PC-9 (cell line): ENCODE measurements at regions not wholly inside any gene's neighbourhood (a gene's known extent, or its start where the extent isn't known, plus 50 kb on each side); places are given as distances from the start of the nearest gene placed in this dataset.

ENCODE experiments used
- BruUV-seq: library from RNA; stranded (reverse); fragments of 400-500 nt; replicated peaks from 2 replicates; lab custom pipeline; 2021; lab: Mats Ljungman, UMichigan
- CTCF ChIA-PET: fragments of 300-600 bp; sonication (Branson Sonifier 250); formaldehyde crosslinking; loops from one replicate; lab custom pipeline; 2022; ENCODE audit warnings: antibody characterized with exemption; lab: Charles Lee
- POLR2A ChIA-PET: fragments of 300-600 bp; sonication (Branson Sonifier 250); formaldehyde crosslinking; loops from one replicate; lab custom pipeline; 2022; ENCODE audit warnings: antibody characterized with exemption; ENCODE audit not compliant: unreplicated experiment; lab: Charles Lee
- DNase-seq, 2 experiments: peaks; one replicate each; pipeline versions ENCODE4 v3.0.0 to v3.0.0-alpha.2; 2015 to 2022; ENCODE audit warnings: mixed read lengths in 1 of 2
- H2AFZ ChIP-seq: fragments of 200-600 bp; sonication (generic); 2 replicates; pipeline ENCODE4 v1.8.1; 2017; ENCODE audit warnings: antibody characterized with exemption
- H3F3A ChIP-seq: fragments of 200-600 bp; sonication (generic); 2 replicates; pipeline ENCODE4 v1.8.1; 2017; ENCODE audit warnings: antibody characterized with exemption, mild to moderate bottlenecking, low read depth; ENCODE audit not compliant: insufficient read depth
- H3K27ac ChIP-seq: fragments of 200-600 bp; sonication (generic); 2 replicates; pipeline ENCODE4 v1.6.1; 2016; ENCODE audit warnings: mixed run types
- H3K27me3 ChIP-seq: fragments of 200-600 bp; sonication (generic); 2 replicates; pipeline ENCODE4 v1.6.1; 2016; ENCODE audit warnings: low read depth, mixed run types; ENCODE audit not compliant: insufficient read depth
- H3K36me3 ChIP-seq: fragments of 200-600 bp; sonication (generic); 2 replicates; pipeline ENCODE4 v1.6.1; 2016; ENCODE audit warnings: low read depth, mixed run types
- H3K4me1 ChIP-seq: fragments of 200-600 bp; sonication (generic); replicated peaks from 2 replicates; pipeline ENCODE4 v1.6.1; 2016; ENCODE audit warnings: mixed run types; ENCODE audit not compliant: insufficient read depth
- H3K4me2 ChIP-seq: fragments of 200-600 bp; sonication (generic); 2 replicates; pipeline ENCODE4 v1.6.1; 2017; ENCODE audit warnings: mixed run types
- H3K4me3 ChIP-seq: fragments of 200-600 bp; sonication (generic); 2 replicates; pipeline ENCODE4 v1.6.1; 2016; ENCODE audit warnings: mixed run types
- H3K79me2 ChIP-seq: fragments of 200-600 bp; sonication (generic); 2 replicates; pipeline ENCODE4 v1.6.1; 2017; ENCODE audit warnings: low read depth, mixed run types
- H3K9me2 ChIP-seq: fragments of 200-600 bp; sonication (generic); 2 replicates; pipeline ENCODE4 v1.8.1; 2017; ENCODE audit warnings: mild to moderate bottlenecking; ENCODE audit not compliant: insufficient read depth
- H3K9me3 ChIP-seq: fragments of 200-600 bp; sonication (generic); 2 replicates; pipeline ENCODE4 v1.8.1; 2016; ENCODE audit warnings: low read depth; ENCODE audit not compliant: insufficient read depth
- H4K20me1 ChIP-seq: fragments of 200-600 bp; sonication (generic); 2 replicates; pipeline ENCODE4 v1.8.1; 2017; ENCODE audit not compliant: insufficient read depth
- CTCF ChIP-seq: fragments of 200-600 bp; sonication (generic); conservative IDR thresholded peaks from 2 replicates; pipeline ENCODE4 v1.6.1; 2017; ENCODE audit warnings: mixed run types, antibody characterized with exemption, mild to moderate bottlenecking, moderate library complexity
- EZH2 ChIP-seq: fragments of 200-600 bp; sonication (generic); IDR thresholded peaks from 2 replicates; pipeline ENCODE4 v1.8.0; 2017; ENCODE audit warnings: antibody characterized with exemption, low read depth
- intact Hi-C: fragments of 100-400 bp; cut with micrococcal nuclease; formaldehyde crosslinking; loops from one replicate; pipeline ENCODE4 v1.10.0; 2022; ENCODE audit not compliant: unreplicated experiment

- Histone ChIP-seq H3K4me1 (no peaks in the 10 kb centered on the region), H3K9me3 (no peaks in the 10 kb centered on the region), H3K9me2 (no peaks in the 10 kb centered on the region), H3K79me2 (no peaks in the 10 kb centered on the region), H3K27ac (no peak overlapping the region), H3K4me3 (no peak overlapping the region), H3K36me3 (no peaks in the 10 kb centered on the region), H3F3A (no peaks in the 10 kb centered on the region), H4K20me1 (no peaks in the 10 kb centered on the region), H3K4me2 (no peak overlapping the region), H3K27me3 (no peaks in the 10 kb centered on the region), H2AFZ (no peak overlapping the region)
- intact Hi-C loops: no loop called here
- no peak for DNase-seq
- TF ChIP-seq EZH2 (no peak), CTCF (no peak)
- CTCF ChIA-PET: no interaction called here
- BruUV-seq: no TSS peak
- POLR2A ChIA-PET: no interaction called here
Observed at GRCh38 chr4:180925805-180926204, 1317.4 kb upstream of the TENM3 start.

- Histone ChIP-seq H3K27me3 (no peaks in the 10 kb centered on the region), H3F3A (no peaks in the 10 kb centered on the region), H3K4me3 (no peak overlapping the region), H3K36me3 (no peaks in the 10 kb centered on the region), H3K79me2 (no peaks in the 10 kb centered on the region), H2AFZ (no peak overlapping the region), H3K9me2 (no peaks in the 10 kb centered on the region), H4K20me1 (no peaks in the 10 kb centered on the region), H3K4me2 (no peak overlapping the region), H3K9me3 (no peaks in the 10 kb centered on the region), H3K4me1 (no peaks in the 10 kb centered on the region), H3K27ac (no peak overlapping the region)
- intact Hi-C loops: no loop called here
- no peak for DNase-seq
- TF ChIP-seq EZH2: no peak
- no peak for TF ChIP-seq CTCF
- BruUV-seq: no TSS peak
- ChIA-PET CTCF (no interaction called here), POLR2A (no interaction called here)
Observed at GRCh38 chr4:180926277-180926676, 1316.9 kb upstream of the TENM3 start.

- no peak overlapping the region for H3K27ac ChIP-seq
- DNase-seq: no peak
- intact Hi-C loops: no loop called here
- no peaks in the 10 kb centered on the region for H3K9me2 ChIP-seq
- H3K79me2 ChIP-seq: no peaks in the 10 kb centered on the region
- POLR2A ChIA-PET: no interaction called here
- H3K27me3 ChIP-seq: no peaks in the 10 kb centered on the region
- TF ChIP-seq EZH2 (no peak), CTCF (no peak)
- H4K20me1 ChIP-seq: no peaks in the 10 kb centered on the region
- H3K4me1 ChIP-seq: no peaks in the 10 kb centered on the region
- BruUV-seq: no TSS peak
- no peak overlapping the region for H3K4me3 ChIP-seq
- no peak overlapping the region for H2AFZ ChIP-seq
- no peak overlapping the region for H3K4me2 ChIP-seq
- no peaks in the 10 kb centered on the region for H3K9me3 ChIP-seq
- H3F3A ChIP-seq: no peaks in the 10 kb centered on the region
- CTCF ChIA-PET: no interaction called here
- no peaks in the 10 kb centered on the region for H3K36me3 ChIP-seq
Observed at GRCh38 chr4:180932370-180933001, 1310.7 kb upstream of the TENM3 start.
